ENCODE measurements at regions not wholly inside any gene's neighbourhood (a gene's known extent, or its start where the extent isn't known, plus 50 kb on each side); places are given as distances from the start of the nearest gene placed in this dataset.

DNA sequence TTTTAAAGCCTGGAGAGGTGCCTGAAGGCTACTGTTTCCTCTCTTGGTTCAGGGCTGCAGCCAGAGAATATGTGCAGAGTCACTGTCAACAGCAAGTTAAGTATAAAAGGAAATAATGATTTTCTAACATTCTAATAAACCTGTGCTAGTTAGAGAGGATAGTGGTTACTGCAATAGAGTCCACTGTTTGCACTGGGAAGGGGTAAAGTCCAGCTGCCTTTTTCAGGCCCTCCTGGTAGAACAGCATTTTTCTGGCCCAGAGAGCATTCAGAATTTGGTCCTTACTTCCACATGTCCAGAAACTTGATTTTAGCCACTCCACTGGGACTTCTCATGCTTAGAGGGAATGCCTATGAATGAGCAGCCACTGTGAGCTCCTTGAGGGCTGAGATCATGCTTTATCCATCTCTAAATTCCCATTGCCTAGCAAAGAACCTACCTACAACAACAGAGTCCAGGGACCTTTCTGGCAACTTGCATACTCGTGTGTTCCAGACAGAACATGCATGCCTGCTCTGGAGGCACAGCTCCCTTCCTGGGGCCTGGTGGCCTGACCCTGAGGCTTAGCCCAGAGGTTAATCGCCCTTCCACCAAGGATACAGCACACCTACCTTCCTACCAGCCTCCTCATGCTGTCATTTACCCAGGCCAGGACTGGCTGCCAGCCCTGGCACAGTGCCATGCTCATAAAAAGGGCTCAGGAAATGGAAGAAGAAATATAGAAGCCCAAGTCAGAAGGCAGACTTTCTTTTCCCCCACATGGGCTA is 50.3 kb upstream of the ATP13A3 start:
- peak; percentile 61 for DNase-seq
